ENCODE measurements at regions not wholly inside any gene's neighbourhood (a gene's known extent, or its start where the extent isn't known, plus 50 kb on each side); places are given as distances from the start of the nearest gene placed in this dataset.

DNA sequence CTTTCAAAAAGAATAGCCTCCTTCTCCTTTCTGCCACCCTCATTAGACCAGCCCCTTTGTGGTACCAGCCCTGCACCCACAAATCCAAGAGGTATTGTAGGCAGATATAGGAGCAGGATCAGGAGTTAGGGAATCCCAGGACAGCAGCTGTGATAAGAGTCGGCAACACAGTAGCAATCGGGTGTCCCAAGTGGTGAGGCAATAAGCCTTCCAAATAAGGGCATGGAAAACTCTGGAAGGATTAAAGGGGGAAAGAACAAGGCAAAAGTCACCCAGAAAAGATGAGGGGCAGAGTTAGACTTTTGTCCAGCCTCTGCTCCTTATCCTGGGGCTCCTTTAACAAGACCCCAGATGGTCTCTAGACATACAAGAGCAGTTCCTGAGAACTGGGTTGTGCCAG, 204.2 kb downstream of the TBX5 start:
- Histone ChIP-seq H3K9ac (ENCODE audit: insufficient read depth, low read length) (no peak overlapping the region), H2AFZ (ENCODE audit: low read length) (no peak overlapping the region), H3K27me3 (ENCODE audit: control insufficient read depth, insufficient read depth, low read length) (no peaks in the 10 kb centered on the region), H3K36me3 (ENCODE audit: control insufficient read depth, insufficient read depth, low read length) (no peaks in the 10 kb centered on the region), H3K9me3 (ENCODE audit: control insufficient read depth, insufficient read depth, low read depth, low read length) (no peaks in the 10 kb centered on the region), H3K27ac (ENCODE audit: insufficient read depth, low read length) (no peak overlapping the region), H3K4me2 (ENCODE audit: extremely low read depth, insufficient read depth, low read length) (no peak overlapping the region), H3K79me2 (ENCODE audit: control insufficient read depth, insufficient read depth, low read length) (no peaks in the 10 kb centered on the region), H3K4me3 (replicated peaks in 1 of 4; ENCODE audit: control extremely low read depth in 1 of 4, insufficient read depth in 1 of 4, low read depth in 3 of 4, low read length in 4 of 4) (no peak overlapping the region), H3K4me1 (ENCODE audit: control insufficient read depth, extremely low read depth, insufficient read depth, low read length) (no peaks in the 10 kb centered on the region), H4K20me1 (ENCODE audit: control insufficient read depth, extremely low read depth, insufficient read depth, low read length) (no peaks in the 10 kb centered on the region)
- TF ChIP-seq CTCF (conservative IDR thresholded peaks at IDR 0.05 in 1 of 2, IDR thresholded peaks at IDR 0.05 in 1 of 2; ENCODE audit: low read depth in 1 of 2, low read length in 2 of 2) (no peak), EZH2 (IDR thresholded peaks at IDR 0.05; ENCODE audit: low read length, missing control alignments) (no peak)
- DNase-seq (ENCODE audit: low read depth in 2 of 2) = no peak

- H3K79me2 ChIP-seq (ENCODE audit: control insufficient read depth, insufficient read depth, low read length) = no peaks in the 10 kb centered on the region
- H3K9me3 ChIP-seq (ENCODE audit: control insufficient read depth, insufficient read depth, low read depth, low read length) = no peaks in the 10 kb centered on the region
- H3K36me3 ChIP-seq (ENCODE audit: control insufficient read depth, insufficient read depth, low read length) = no peaks in the 10 kb centered on the region
- TF ChIP-seq CTCF (conservative IDR thresholded peaks at IDR 0.05 in 1 of 2, IDR thresholded peaks at IDR 0.05 in 1 of 2; ENCODE audit: low read depth in 1 of 2, low read length in 2 of 2) (no peak), EZH2 (IDR thresholded peaks at IDR 0.05; ENCODE audit: low read length, missing control alignments) (no peak)
- H4K20me1 ChIP-seq (ENCODE audit: control insufficient read depth, extremely low read depth, insufficient read depth, low read length) = no peaks in the 10 kb centered on the region
- H3K4me3 ChIP-seq (replicated peaks in 1 of 4; ENCODE audit: control extremely low read depth in 1 of 4, insufficient read depth in 1 of 4, low read depth in 3 of 4, low read length in 4 of 4) = no peak overlapping the region
- no peaks in the 10 kb centered on the region for H3K27me3 ChIP-seq (ENCODE audit: control insufficient read depth, insufficient read depth, low read length)
- DNase-seq (ENCODE audit: low read depth in 2 of 2) = no peak
- H3K27ac ChIP-seq (ENCODE audit: insufficient read depth, low read length) = no peak overlapping the region
- H3K4me1 ChIP-seq (ENCODE audit: control insufficient read depth, extremely low read depth, insufficient read depth, low read length) = no peaks in the 10 kb centered on the region
- no peak overlapping the region for H3K9ac ChIP-seq (ENCODE audit: insufficient read depth, low read length)
- no peak overlapping the region for H3K4me2 ChIP-seq (ENCODE audit: extremely low read depth, insufficient read depth, low read length)
- H2AFZ ChIP-seq (ENCODE audit: low read length) = no peak overlapping the region
These were observed 211.0 kb downstream of the TBX5 start for GRCh38 chr12:114194956-114195355.

- DNase-seq (ENCODE audit: low read depth in 2 of 2) = no peak
- no peak for TF ChIP-seq CTCF (conservative IDR thresholded peaks at IDR 0.05 in 1 of 2, IDR thresholded peaks at IDR 0.05 in 1 of 2; ENCODE audit: low read depth in 1 of 2, low read length in 2 of 2)
- TF ChIP-seq EZH2 (IDR thresholded peaks at IDR 0.05; ENCODE audit: low read length, missing control alignments) = no peak
These were observed 211.9 kb downstream of the TBX5 start for GRCh38 chr12:114194066-114194465.

More at GRCh38 chr12:114194066-114194465, 211.9 kb downstream of the TBX5 start:
- no peaks in the 10 kb centered on the region for H3K9me3 ChIP-seq (ENCODE audit: control insufficient read depth, insufficient read depth, low read depth, low read length)
- H2AFZ ChIP-seq (ENCODE audit: low read length) = no peak overlapping the region
- H3K4me3 ChIP-seq (replicated peaks in 1 of 4; ENCODE audit: control extremely low read depth in 1 of 4, insufficient read depth in 1 of 4, low read depth in 3 of 4, low read length in 4 of 4) = no peak overlapping the region
- no peak overlapping the region for H3K4me2 ChIP-seq (ENCODE audit: extremely low read depth, insufficient read depth, low read length)
- no peaks in the 10 kb centered on the region for H3K4me1 ChIP-seq (ENCODE audit: control insufficient read depth, extremely low read depth, insufficient read depth, low read length)
- no peaks in the 10 kb centered on the region for H3K36me3 ChIP-seq (ENCODE audit: control insufficient read depth, insufficient read depth, low read length)
- no peak overlapping the region for H3K9ac ChIP-seq (ENCODE audit: insufficient read depth, low read length)
- no peaks in the 10 kb centered on the region for H3K79me2 ChIP-seq (ENCODE audit: control insufficient read depth, insufficient read depth, low read length)
- no peaks in the 10 kb centered on the region for H3K27me3 ChIP-seq (ENCODE audit: control insufficient read depth, insufficient read depth, low read length)
- H3K27ac ChIP-seq (ENCODE audit: insufficient read depth, low read length) = no peak overlapping the region
- no peaks in the 10 kb centered on the region for H4K20me1 ChIP-seq (ENCODE audit: control insufficient read depth, extremely low read depth, insufficient read depth, low read length)
